ENCODE measurements at regions not wholly inside any gene's neighbourhood (a gene's known extent, or its start where the extent isn't known, plus 50 kb on each side); places are given as distances from the start of the nearest gene placed in this dataset.

GRCh38 chr2:217269701-217270484 is 410.0 kb upstream of the TNP1 start:
- TF ChIP-seq EZH2 (IDR thresholded peaks at IDR 0.05) (no peak), POLR2AphosphoS5 (IDR thresholded peaks at IDR 0.05; ENCODE audit: borderline replicate concordance, low read depth, low read length) (no peak), FOXP2 (optimal IDR thresholded peaks at IDR 0.05; ENCODE audit: control extremely low read depth, extremely low read length, insufficient read depth) (no peak)

All from SK-N-MC (cell line).